NB4 (cell line): ENCODE measurements at regions not wholly inside any gene's neighbourhood (a gene's known extent, or its start where the extent isn't known, plus 50 kb on each side); places are given as distances from the start of the nearest gene placed in this dataset.
A peak's percentile ranks its signal among the peaks of the same experiment; 100 is the strongest.

Source experiments
- DNase-seq: peaks from one replicate; pipeline ENCODE4 v3.0.0; 2010; ENCODE audit warnings: low read depth
- H3K4me3 ChIP-seq: one replicate; pipeline ENCODE4 v1.5.1; 2011; ENCODE audit warnings: mild to moderate bottlenecking, low read depth, low read length, moderate library complexity
- CTCF ChIP-seq: IDR thresholded peaks from one replicate; pipeline ENCODE4 v1.5.1; 2012; ENCODE audit warnings: low read depth, low read length
- MAX ChIP-seq: IDR thresholded peaks from 2 replicates; pipeline ENCODE4 v1.6.1; 2011; ENCODE audit warnings: low read depth, low read length
- MYC ChIP-seq: IDR thresholded peaks from 2 replicates; pipeline ENCODE4 v1.6.1; 2011; ENCODE audit warnings: low read depth, low read length
- POLR2A ChIP-seq: IDR thresholded peaks from 2 replicates; pipeline ENCODE4 v1.6.1; 2011; ENCODE audit warnings: mild to moderate bottlenecking; ENCODE audit not compliant: insufficient read length; ENCODE audit errors: extremely low read depth

- TF ChIP-seq MAX (no peak), MYC (no peak), CTCF (no peak), POLR2A (no peak)
- H3K4me3 ChIP-seq = no peak overlapping the region
- DNase-seq = no peak
These were observed 148.2 kb upstream of the SOD1 start for GRCh38 chr21:31511258-31511657.

GRCh38 chr21:31509194-31510017, 150.1 kb upstream of the SOD1 start:
- TF ChIP-seq MYC (peak; percentile 81), POLR2A (no peak), CTCF (peak; percentile 36), MAX (peak; percentile 73)
- peak; percentile 67 for DNase-seq
- no peak overlapping the region for H3K4me3 ChIP-seq

GRCh38 chr21:31505975-31506374, 153.5 kb upstream of the SOD1 start:
- no peak for DNase-seq
- TF ChIP-seq MYC (no peak), MAX (no peak), CTCF (no peak), POLR2A (no peak)
- no peak overlapping the region for H3K4me3 ChIP-seq

- DNase-seq = no peak
- no peak overlapping the region for H3K4me3 ChIP-seq
- no peak for TF ChIP-seq MYC
- TF ChIP-seq MAX = no peak
- no peak for TF ChIP-seq POLR2A
- TF ChIP-seq CTCF = no peak
These were observed 155.6 kb upstream of the SOD1 start for GRCh38 chr21:31503939-31504338.

- no peak for TF ChIP-seq MYC
- no peak for DNase-seq
- no peak overlapping the region for H3K4me3 ChIP-seq
These were observed 156.0 kb upstream of the SOD1 start for GRCh38 chr21:31503467-31503866.

- H3K4me3 ChIP-seq = no peak overlapping the region
- no peak for DNase-seq
- TF ChIP-seq MYC (no peak), MAX (no peak), POLR2A (no peak), CTCF (no peak)
These were observed 156.9 kb upstream of the SOD1 start for GRCh38 chr21:31502537-31503143.
